Right cardiac atrium (tissue), 5 donors: ENCODE measurements at regions not wholly inside any gene's neighbourhood (a gene's known extent, or its start where the extent isn't known, plus 50 kb on each side); places are given as distances from the start of the nearest gene placed in this dataset.
"Not testable (repeated sequence)": the region's sequence is repeated elsewhere in the genome, so short reads cannot be mapped to it uniquely, and the experiment has no call there.

ENCODE experiments used
- ATAC-seq, 2 donors: fragments of 200-7000 bp; cut with Tn5 transposase; one replicate each; pipeline versions ENCODE4 v1.8.0 to v1.9.1; 2020; ENCODE audit warnings: moderate library complexity in 2 of 2, mild to moderate bottlenecking in 1 of 2
- DNase-seq, 3 donors: peaks; one replicate each; pipeline ENCODE4 v3.0.0-alpha.2; 2020
- H3K27ac ChIP-seq: one replicate; pipeline ENCODE4 v1.5.1; 2013; ENCODE audit warnings: mild to moderate bottlenecking, low read length, control low read depth, moderate library complexity
- H3K27me3 ChIP-seq: one replicate; pipeline ENCODE4 v1.6.1; 2013; ENCODE audit not compliant: control insufficient read depth, insufficient read depth
- H3K4me1 ChIP-seq: one replicate; pipeline ENCODE4 v1.6.1; 2013; ENCODE audit warnings: low read length; ENCODE audit not compliant: control insufficient read depth, insufficient read depth
- H3K4me3 ChIP-seq: one replicate; pipeline ENCODE4 v1.5.1; 2013; ENCODE audit warnings: low read length, control low read depth
- H3K9me3 ChIP-seq: one replicate; pipeline ENCODE4 v1.6.1; 2013; ENCODE audit warnings: low read length; ENCODE audit not compliant: control insufficient read depth
- WGBS: extraction: QIAGEN DNeasy Blood & Tissue Kit; methylation state at CpG from one replicate; pipeline ENCODE4 v1.1.7; 2013; 5-methylcytosine and 5-hydroxymethylcytosine counted together
- intact Hi-C, 4 donors: fragments of 100-400 bp; cut with DNase I; formaldehyde crosslinking; loops; one replicate each; pipeline versions ENCODE4 v1.11.0 to v1.14.0; 2022 to 2023
- donor health status: healthy with polysubstance abuse.
- donor health status: DM: no; HTN: yes; CAD: no.
- donor health status: DM: no; HTN: no; CAD: no.
- donor health status: DM: no; HTN: yes; CAD: no; lungs with severe emphysema.
- donor health status: DM: yes; HTN: yes; CAD: no.

DNA sequence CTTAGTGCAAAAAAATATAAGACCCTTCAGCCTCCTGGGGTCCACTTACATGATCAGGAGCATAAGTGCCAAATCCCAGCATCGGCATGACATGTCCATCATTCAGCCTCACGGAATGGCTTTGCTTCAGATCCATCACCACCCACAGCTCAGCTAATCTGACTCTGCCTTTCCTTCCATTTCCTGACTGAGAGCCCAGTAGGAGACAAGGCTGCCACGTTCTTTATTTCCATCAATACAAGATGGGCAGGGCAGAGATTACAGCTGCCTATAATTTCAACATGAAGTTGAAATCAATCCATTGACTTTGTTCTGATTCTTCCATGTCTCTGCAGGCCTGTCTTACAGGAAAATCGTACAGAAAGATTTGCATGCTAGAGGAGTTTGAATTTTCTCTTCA is 76.4 kb upstream of the UCN3 start:
- Histone ChIP-seq H3K27me3 (no peaks in the 10 kb centered on the region), H3K9me3 (no peaks in the 10 kb centered on the region), H3K4me1 (peaks cover 6% of the 10 kb centered on the region), H3K4me3 (no peak overlapping the region), H3K27ac (no peak overlapping the region)
- intact Hi-C loops = loop anchor here in 1 of 4 donors (10.0 kb wide), 1 partner anchor 444 kb away; no protein-coding TSS in a partner anchor
- 71% methylated on average over 4 of the region's 4 CpGs for WGBS
- no peak for ATAC-seq
- DNase-seq = no peak

- intact Hi-C loops = loop anchor here in 1 of 4 donors (10.0 kb wide), 1 partner anchor 444 kb away; no protein-coding TSS in a partner anchor
- not testable (repeated sequence) for H3K27ac ChIP-seq, H3K27me3 ChIP-seq, H3K9me3 ChIP-seq, H3K4me3 ChIP-seq, DNase-seq, ATAC-seq, H3K4me1 ChIP-seq
- 94% methylated on average over 1 of the region's 1 CpG for WGBS
Observed at GRCh38 chr10:5289228-5289627, 75.5 kb upstream of the UCN3 start.

- 59% methylated on average over 13 of the region's 13 CpGs for WGBS
- Histone ChIP-seq H3K27me3 (no peaks in the 10 kb centered on the region), H3K9me3 (no peaks in the 10 kb centered on the region), H3K4me3 (no peak overlapping the region), H3K4me1 (peaks cover 7% of the 10 kb centered on the region), H3K27ac (peak overlapping the region; percentile 87)
- DNase-seq = peak; percentile 55 to 67 (median 63)
- peak; percentile 89 to 96 for ATAC-seq
- intact Hi-C loops = no loop called here
Observed at GRCh38 chr10:5291501-5292195, 73.1 kb upstream of the UCN3 start.

GRCh38 chr10:5292196-5292735 is 72.5 kb upstream of the UCN3 start:
- intact Hi-C loops = no loop called here
- ATAC-seq (peak in 1 of 2 donors; percentile 5), DNase-seq (no peak)
- H3K27me3 ChIP-seq = no peaks in the 10 kb centered on the region
- WGBS = 60% methylated on average over 7 of the region's 7 CpGs
- peaks cover 10% of the 10 kb centered on the region for H3K4me1 ChIP-seq
- no peak overlapping the region for H3K4me3 ChIP-seq
- H3K27ac ChIP-seq = peak overlapping the region; percentile 87
- H3K9me3 ChIP-seq = no peaks in the 10 kb centered on the region

GRCh38 chr10:5292970-5293369 is 71.8 kb upstream of the UCN3 start:
- WGBS = 93% methylated on average over 2 of the region's 2 CpGs
- H3K27me3 ChIP-seq, H3K27ac ChIP-seq, DNase-seq, ATAC-seq, intact Hi-C loops, H3K9me3 ChIP-seq, H3K4me3 ChIP-seq: not testable (repeated sequence)
- peaks cover 12% of the 10 kb centered on the region for H3K4me1 ChIP-seq

DNA sequence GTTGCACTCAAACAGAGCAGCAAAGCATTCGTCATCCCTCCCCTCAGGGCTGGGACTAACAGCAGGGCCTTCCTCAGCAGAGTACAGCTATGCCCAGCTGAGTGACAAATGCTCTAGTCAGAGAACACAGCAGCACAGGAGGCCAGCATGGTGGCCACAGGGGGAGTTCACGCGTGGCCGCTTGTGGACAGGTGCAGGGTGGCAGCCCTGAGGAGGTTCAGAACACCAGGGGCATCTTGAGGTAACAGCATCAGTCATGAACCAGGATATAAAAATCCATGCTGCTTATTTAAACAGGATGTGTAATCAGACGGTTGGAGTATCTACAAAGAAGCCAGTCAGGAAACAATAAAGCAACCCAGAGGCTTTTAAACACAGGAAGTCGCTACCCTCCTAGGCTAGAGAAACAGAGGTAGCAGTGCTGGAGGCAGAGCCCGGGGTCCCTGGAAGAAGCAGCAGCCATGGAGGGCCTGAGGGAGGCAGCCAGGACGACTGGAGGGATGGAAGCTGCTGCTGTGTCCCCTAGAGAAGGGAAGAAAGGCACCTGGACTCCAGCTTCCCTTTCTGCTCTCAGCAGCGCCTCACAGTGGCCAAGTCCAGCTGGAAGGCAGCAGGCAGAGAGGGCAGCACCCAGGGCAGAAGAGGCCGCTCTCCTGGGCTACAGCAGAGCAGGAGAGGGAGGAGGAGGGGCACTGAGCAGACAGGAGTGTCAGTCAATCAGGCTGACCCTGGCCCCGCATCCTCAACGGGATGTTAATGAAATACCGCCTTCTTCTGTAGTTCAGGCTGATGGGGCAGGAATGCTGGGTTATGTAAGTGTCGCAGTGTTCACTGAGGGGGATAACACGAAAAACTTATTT is 70.8 kb upstream of the UCN3 start:
- intact Hi-C loops = no loop called here
- Histone ChIP-seq H3K9me3 (no peaks in the 10 kb centered on the region), H3K27ac (no peak overlapping the region), H3K4me3 (no peak overlapping the region), H3K4me1 (peaks cover 12% of the 10 kb centered on the region), H3K27me3 (no peaks in the 10 kb centered on the region)
- ATAC-seq (peak in 1 of 2 donors; percentile 32), DNase-seq (peak; percentile 55 to 85 (median 76))
- WGBS = 50% methylated on average over 15 of the region's 15 CpGs

GRCh38 chr10:5297466-5297865 is 67.3 kb upstream of the UCN3 start:
- WGBS = 68% methylated on average over 3 of the region's 3 CpGs
- ATAC-seq = peak; percentile 85 to 97
- no peaks in the 10 kb centered on the region for H3K27me3 ChIP-seq
- DNase-seq = peak; percentile 56 to 75 (median 67)
- no peak overlapping the region for H3K27ac ChIP-seq
- peaks cover 7% of the 10 kb centered on the region for H3K4me1 ChIP-seq
- H3K9me3 ChIP-seq = no peaks in the 10 kb centered on the region
- intact Hi-C loops = no loop called here
- no peak overlapping the region for H3K4me3 ChIP-seq

GRCh38 chr10:5297996-5298395 is 66.8 kb upstream of the UCN3 start:
- 92% methylated on average over 4 of the region's 4 CpGs for WGBS
- no peak overlapping the region for H3K4me3 ChIP-seq
- no peak for DNase-seq
- H3K27me3 ChIP-seq = no peaks in the 10 kb centered on the region
- ATAC-seq = no peak
- no peak overlapping the region for H3K27ac ChIP-seq
- peaks cover 6% of the 10 kb centered on the region for H3K4me1 ChIP-seq
- no peaks in the 10 kb centered on the region for H3K9me3 ChIP-seq
- intact Hi-C loops = no loop called here

DNA sequence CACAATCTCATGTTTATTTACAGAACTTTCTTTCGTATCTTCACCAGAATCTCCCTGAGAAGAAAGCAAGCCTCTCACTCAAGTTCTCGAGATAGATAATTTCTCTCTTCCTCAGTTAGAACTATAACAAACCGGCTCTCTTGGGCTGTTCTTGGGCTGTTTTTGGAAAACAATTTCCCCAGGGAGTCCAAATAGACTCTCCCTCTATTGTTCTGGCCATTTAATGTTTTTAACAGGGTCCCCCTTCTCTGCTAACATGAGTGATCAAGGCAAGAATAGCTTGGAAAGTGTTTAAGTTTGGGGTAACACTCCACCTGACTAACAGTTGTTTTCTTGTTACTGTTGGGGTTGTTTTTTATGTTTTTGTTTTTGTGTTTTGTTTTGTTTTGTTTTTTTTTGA is 64.8 kb upstream of the UCN3 start:
- H3K27ac ChIP-seq = no peak overlapping the region
- 60% methylated on average over 3 of the region's 3 CpGs for WGBS
- DNase-seq (no peak), ATAC-seq (no peak)
- no peaks in the 10 kb centered on the region for H3K27me3 ChIP-seq
- intact Hi-C loops = no loop called here
- H3K4me3 ChIP-seq = no peak overlapping the region
- H3K9me3 ChIP-seq = no peaks in the 10 kb centered on the region
- peaks cover 6% of the 10 kb centered on the region for H3K4me1 ChIP-seq

- no peak for DNase-seq
- no peaks in the 10 kb centered on the region for H3K27me3 ChIP-seq
- intact Hi-C loops = no loop called here
- ATAC-seq = no peak
- whole genome bisulfite sequencing = 98% methylated on average over 2 of the region's 2 CpGs
- H3K4me3 ChIP-seq = no peak overlapping the region
- H3K4me1 ChIP-seq = no peaks in the 10 kb centered on the region
- H3K27ac ChIP-seq = no peak overlapping the region
- no peaks in the 10 kb centered on the region for H3K9me3 ChIP-seq
Observed at GRCh38 chr10:5303504-5303903, 61.3 kb upstream of the UCN3 start.

GRCh38 chr10:5305374-5305773 is 59.4 kb upstream of the UCN3 start:
- intact Hi-C loops = no loop called here
- no peak for ATAC-seq

More at GRCh38 chr10:5305374-5305773, 59.4 kb upstream of the UCN3 start:
- H3K4me1 ChIP-seq = no peaks in the 10 kb centered on the region
- DNase-seq = no peak
- no peaks in the 10 kb centered on the region for H3K9me3 ChIP-seq
- WGBS = 79% methylated on average over 7 of the region's 7 CpGs
- H3K27ac ChIP-seq = no peak overlapping the region
- H3K27me3 ChIP-seq = no peaks in the 10 kb centered on the region
- no peak overlapping the region for H3K4me3 ChIP-seq
